Astrocyte (in vitro differentiated cells and primary cell): ENCODE measurements at regions not wholly inside any gene's neighbourhood (a gene's known extent, or its start where the extent isn't known, plus 50 kb on each side); places are given as distances from the start of the nearest gene placed in this dataset.
A peak's percentile ranks its signal among the peaks of the same experiment; 100 is the strongest.

Source experiments
- DNase-seq: peaks from one replicate; pipeline ENCODE4 v3.0.0-alpha.2; 2010; ENCODE audit warnings: low read depth
- FAIRE-seq: peaks from 2 replicates; lab custom pipeline; 2011; peaks lifted over from hg19 to GRCh38; lab: Jason Lieb, UNC
- H2AFZ ChIP-seq: 2 replicates; pipeline ENCODE4 v1.6.0; 2012; ENCODE audit warnings: low read depth, low read length, inconsistent platforms
- H3K27ac ChIP-seq: 2 replicates; pipeline ENCODE4 v1.5.1; 2011; ENCODE audit warnings: low read depth, low read length, inconsistent platforms
- H3K27me3 ChIP-seq: 2 replicates; pipeline ENCODE4 v1.6.0; 2011; ENCODE audit warnings: low read length, inconsistent platforms; ENCODE audit not compliant: insufficient read depth
- H3K36me3 ChIP-seq: 2 replicates; pipeline ENCODE4 v1.5.1; 2011; ENCODE audit warnings: low read length, inconsistent platforms; ENCODE audit not compliant: insufficient read depth
- H3K4me1 ChIP-seq: 2 replicates; pipeline ENCODE4 v1.5.1; 2011; ENCODE audit warnings: low read length, inconsistent platforms; ENCODE audit not compliant: insufficient read depth
- H3K4me2 ChIP-seq: 2 replicates; pipeline ENCODE4 v1.6.0; 2012; ENCODE audit warnings: low read length, inconsistent platforms
- H3K4me3 ChIP-seq: 2 replicates; pipeline ENCODE4 v1.5.1; 2011; ENCODE audit warnings: low read depth, mild to moderate bottlenecking, low read length, inconsistent platforms; ENCODE audit not compliant: insufficient read depth
- H3K79me2 ChIP-seq: 2 replicates; pipeline ENCODE4 v1.6.0; 2012; ENCODE audit warnings: mild to moderate bottlenecking, low read length, inconsistent platforms; ENCODE audit not compliant: insufficient read depth
- H3K9ac ChIP-seq: 2 replicates; pipeline ENCODE4 v1.6.0; 2012; ENCODE audit warnings: mild to moderate bottlenecking, low read length, inconsistent platforms
- H3K9me3 ChIP-seq: 2 replicates; pipeline ENCODE4 v1.5.1; 2012; ENCODE audit warnings: low read depth, mild to moderate bottlenecking, low read length, inconsistent platforms; ENCODE audit not compliant: insufficient read depth
- H4K20me1 ChIP-seq: 2 replicates; pipeline ENCODE4 v1.6.0; 2012; ENCODE audit warnings: low read length, inconsistent platforms; ENCODE audit not compliant: insufficient read depth
- H3K27ac Mint-ChIP-seq: one replicate; pipeline ENCODE4 v1.8.0; 2021; ENCODE audit warnings: mild to moderate bottlenecking, mixed read lengths; ENCODE audit not compliant: unreplicated experiment
- H3K27me3 Mint-ChIP-seq: one replicate; pipeline ENCODE4 v1.8.0; 2021; ENCODE audit warnings: low read depth, mixed read lengths; ENCODE audit not compliant: unreplicated experiment
- H3K36me3 Mint-ChIP-seq: one replicate; pipeline ENCODE4 v1.8.0; 2021; ENCODE audit warnings: low read depth, mixed read lengths; ENCODE audit not compliant: unreplicated experiment
- H3K4me1 Mint-ChIP-seq: one replicate; pipeline ENCODE4 v1.8.0; 2021; ENCODE audit warnings: low read depth, mixed read lengths; ENCODE audit not compliant: unreplicated experiment
- H3K4me3 Mint-ChIP-seq: one replicate; pipeline ENCODE4 v1.8.0; 2021; ENCODE audit warnings: mild to moderate bottlenecking, moderate library complexity, mixed read lengths; ENCODE audit not compliant: unreplicated experiment
- H3K9me3 Mint-ChIP-seq: one replicate; pipeline ENCODE4 v1.8.0; 2021; ENCODE audit warnings: mild to moderate bottlenecking, mixed read lengths; ENCODE audit not compliant: unreplicated experiment
- CTCF ChIP-seq: IDR thresholded peaks from 2 replicates; pipeline ENCODE4 v1.5.1; 2011; ENCODE audit warnings: low read depth, mild to moderate bottlenecking, inconsistent platforms, low read length, moderate library complexity; ENCODE audit not compliant: insufficient read depth
- EZH2 ChIP-seq: IDR thresholded peaks from 2 replicates; pipeline ENCODE4 v1.6.1; 2012; ENCODE audit warnings: mild to moderate bottlenecking, low read length, inconsistent platforms; ENCODE audit not compliant: insufficient read depth

DNA sequence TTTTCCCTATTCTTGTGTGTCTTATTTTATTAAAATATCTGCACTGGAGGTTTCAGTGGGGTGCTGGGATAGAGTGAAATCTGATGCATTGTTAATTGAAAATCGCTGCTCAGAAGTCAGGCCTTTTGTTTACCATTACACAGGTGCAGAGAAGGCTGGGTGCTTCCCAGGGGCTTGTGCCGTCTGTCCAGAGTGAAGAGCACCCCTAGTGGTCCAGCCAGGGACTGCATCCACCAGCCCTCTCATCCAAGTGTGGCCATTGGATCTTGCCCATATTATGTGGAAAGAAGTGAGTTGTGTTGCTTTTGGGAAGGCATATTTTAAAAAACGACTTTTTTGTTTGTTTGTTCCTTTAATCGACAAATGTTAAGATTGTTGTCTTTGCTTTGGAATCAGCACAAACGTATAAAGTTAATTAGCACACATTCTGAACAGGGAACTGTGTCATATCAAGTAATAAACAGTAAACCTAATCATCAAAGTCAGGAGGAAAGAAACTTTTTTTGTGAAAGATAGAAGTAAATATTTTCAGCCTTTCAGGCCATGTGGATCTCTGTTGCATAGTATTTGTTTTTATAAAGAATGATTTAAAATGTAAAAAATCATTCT, 315.6 kb downstream of the MTRR start:
- H3K4me2 ChIP-seq, result no peak overlapping the region
- no peaks in the 10 kb centered on the region for H4K20me1 ChIP-seq
- H3K79me2 ChIP-seq, result no peaks in the 10 kb centered on the region
- Mint-ChIP-seq H3K36me3 (no peaks in the 10 kb centered on the region), H3K4me1 (peaks cover 3% of the 10 kb centered on the region), H3K9me3 (no peaks in the 10 kb centered on the region), H3K4me3 (no peak overlapping the region), H3K27ac (no peak overlapping the region), H3K27me3 (no peaks in the 10 kb centered on the region)
- FAIRE-seq (no peak), DNase-seq (no peak)
- no peak overlapping the region for H3K9ac ChIP-seq
- no peak overlapping the region for H3K27ac ChIP-seq
- no peaks in the 10 kb centered on the region for H3K4me1 ChIP-seq
- no peaks in the 10 kb centered on the region for H3K27me3 ChIP-seq
- TF ChIP-seq EZH2, result no peak
- peak; percentile 70 for TF ChIP-seq CTCF
- H3K36me3 ChIP-seq, result no peaks in the 10 kb centered on the region
- no peaks in the 10 kb centered on the region for H3K9me3 ChIP-seq
- H2AFZ ChIP-seq, result no peak overlapping the region
- no peak overlapping the region for H3K4me3 ChIP-seq

- Histone ChIP-seq H4K20me1 (no peaks in the 10 kb centered on the region), H3K9ac (no peak overlapping the region), H3K27me3 (no peaks in the 10 kb centered on the region), H3K79me2 (no peaks in the 10 kb centered on the region), H3K4me2 (no peak overlapping the region), H3K4me3 (no peak overlapping the region), H3K9me3 (no peaks in the 10 kb centered on the region), H3K4me1 (no peaks in the 10 kb centered on the region), H3K27ac (no peak overlapping the region), H3K36me3 (no peaks in the 10 kb centered on the region), H2AFZ (no peak overlapping the region)
- no peak for FAIRE-seq
- TF ChIP-seq CTCF (no peak), EZH2 (no peak)
- no peak for DNase-seq
- H3K27me3 Mint-ChIP-seq, result no peaks in the 10 kb centered on the region
- H3K9me3 Mint-ChIP-seq, result peaks cover 3% of the 10 kb centered on the region
- peaks cover 3% of the 10 kb centered on the region for H3K4me1 Mint-ChIP-seq
- H3K4me3 Mint-ChIP-seq, result no peak overlapping the region
- H3K36me3 Mint-ChIP-seq, result no peaks in the 10 kb centered on the region
- H3K27ac Mint-ChIP-seq, result no peak overlapping the region
These were observed 316.9 kb downstream of the MTRR start for GRCh38 chr5:8185852-8186251.

GRCh38 chr5:8188874-8189565, 320.1 kb downstream of the MTRR start:
- no peaks in the 10 kb centered on the region for H3K27me3 Mint-ChIP-seq
- DNase-seq (no peak), FAIRE-seq (no peak)
- Histone ChIP-seq H3K79me2 (no peaks in the 10 kb centered on the region), H3K27me3 (no peaks in the 10 kb centered on the region), H3K4me1 (no peaks in the 10 kb centered on the region), H3K9me3 (no peaks in the 10 kb centered on the region), H3K27ac (no peak overlapping the region), H2AFZ (no peak overlapping the region), H3K36me3 (no peaks in the 10 kb centered on the region), H3K4me2 (no peak overlapping the region), H3K9ac (no peak overlapping the region), H3K4me3 (no peak overlapping the region), H4K20me1 (no peaks in the 10 kb centered on the region)
- no peak overlapping the region for H3K4me3 Mint-ChIP-seq
- peak overlapping the region; percentile 14 for H3K27ac Mint-ChIP-seq
- no peak for TF ChIP-seq CTCF
- no peak for TF ChIP-seq EZH2
- peaks cover 6% of the 10 kb centered on the region for H3K9me3 Mint-ChIP-seq
- H3K4me1 Mint-ChIP-seq, result peaks cover 3% of the 10 kb centered on the region
- H3K36me3 Mint-ChIP-seq, result no peaks in the 10 kb centered on the region
